IMR-90 (cell line): ENCODE measurements at regions not wholly inside any gene's neighbourhood (a gene's known extent, or its start where the extent isn't known, plus 50 kb on each side); places are given as distances from the start of the nearest gene placed in this dataset.

Experiments used
- ATAC-seq: fragments of 200-7000 bp; cut with Tn5 transposase; 2 replicates; pipeline ENCODE4 v1.9.1; 2020; ENCODE audit warnings: low read depth, mild to moderate bottlenecking, moderate library complexity
- BruUV-seq: library from RNA; stranded (reverse); fragments of 400-500 nt; replicated peaks from 2 replicates; lab custom pipeline; 2021; lab: Mats Ljungman, UMichigan
- CTCF ChIA-PET: fragments of 300-600 bp; formaldehyde crosslinking; extraction: SDS; loops from one replicate; lab custom pipeline; 2021; ENCODE audit warnings: antibody characterized with exemption; lab: Yijun Ruan, JAX
- POLR2A ChIA-PET: fragments of 300-600 bp; sonication (Branson Sonifier 250); formaldehyde crosslinking; loops from one replicate; lab custom pipeline; 2022; ENCODE audit warnings: antibody characterized with exemption; ENCODE audit not compliant: unreplicated experiment; lab: Charles Lee
- DNase-seq: peaks from one replicate; pipeline ENCODE4 v3.0.0; 2013
- H2AFZ ChIP-seq: replicated peaks from 2 replicates; pipeline ENCODE3; 2013; ENCODE audit warnings: low read length, mild to moderate bottlenecking; ENCODE audit not compliant: poor library complexity
- H2AK5ac ChIP-seq: 2 replicates; pipeline ENCODE4 v1.6.1; 2013; ENCODE audit warnings: low read depth, low read length, inconsistent platforms
- H2AK9ac ChIP-seq: replicated peaks from 2 replicates; pipeline ENCODE3; 2013; ENCODE audit warnings: mild to moderate bottlenecking, low read depth, low read length, moderate library complexity; ENCODE audit not compliant: poor library complexity
- H2BK120ac ChIP-seq: 2 replicates; pipeline ENCODE4 v1.6.1; 2013; ENCODE audit warnings: low read depth, low read length, inconsistent platforms
- H2BK15ac ChIP-seq: 3 replicates; pipeline ENCODE4 v1.6.1; 2013; ENCODE audit warnings: low read depth, low read length, inconsistent platforms
- H2BK20ac ChIP-seq: 2 replicates; pipeline ENCODE4 v1.6.1; 2013; ENCODE audit warnings: low read depth, mild to moderate bottlenecking, inconsistent platforms, low read length, moderate library complexity
- H2BK5ac ChIP-seq: 2 replicates; pipeline ENCODE4 v1.6.1; 2013; ENCODE audit warnings: mild to moderate bottlenecking, low read depth, low read length, inconsistent platforms; ENCODE audit not compliant: poor library complexity, severe bottlenecking
- H3K14ac ChIP-seq: replicated peaks from 2 replicates; pipeline ENCODE4 v1.6.1; 2013; ENCODE audit warnings: low read depth, low read length, inconsistent platforms
- H3K18ac ChIP-seq: 2 replicates; pipeline ENCODE4 v1.6.1; 2013; ENCODE audit warnings: low read depth, low read length, control low read depth
- H3K23ac ChIP-seq: 2 replicates; pipeline ENCODE4 v1.6.1; 2013; ENCODE audit warnings: low read depth, low read length, inconsistent platforms
- H3K27ac ChIP-seq: 2 replicates; pipeline ENCODE4 v1.5.1; 2013; ENCODE audit warnings: mild to moderate bottlenecking, control low read depth, low read length; ENCODE audit not compliant: insufficient read depth
- H3K27me3 ChIP-seq: 2 replicates; pipeline ENCODE4 v1.6.1; 2013; ENCODE audit warnings: low read length; ENCODE audit not compliant: control insufficient read depth, insufficient read depth
- H3K36me3 ChIP-seq: 2 replicates; pipeline ENCODE4 v1.6.1; 2013; ENCODE audit warnings: low read length, mixed read lengths; ENCODE audit not compliant: control insufficient read depth, insufficient read depth
- H3K4ac ChIP-seq: 2 replicates; pipeline ENCODE4 v1.6.1; 2013; ENCODE audit warnings: low read depth, low read length, inconsistent platforms
- H3K4me1 ChIP-seq: 2 replicates; pipeline ENCODE4 v1.6.1; 2013; ENCODE audit warnings: low read length, mixed read lengths; ENCODE audit not compliant: control insufficient read depth, insufficient read depth
- H3K4me2 ChIP-seq: 2 replicates; pipeline ENCODE4 v1.6.1; 2013; ENCODE audit warnings: low read depth, mild to moderate bottlenecking, control low read depth, low read length, moderate library complexity
- H3K4me3 ChIP-seq: 2 replicates; pipeline ENCODE4 v1.5.1; 2013; ENCODE audit warnings: low read depth, mild to moderate bottlenecking, control low read depth, low read length, moderate library complexity; ENCODE audit not compliant: insufficient read depth
- H3K56ac ChIP-seq: 2 replicates; pipeline ENCODE4 v1.6.1; 2013; ENCODE audit warnings: low read length, inconsistent platforms; ENCODE audit not compliant: insufficient read depth; ENCODE audit errors: extremely low read depth
- H3K79me1 ChIP-seq, 2 experiments: 2 replicates each; pipeline ENCODE4 v1.6.1; 2013; ENCODE audit warnings: low read length in 2 of 2, inconsistent platforms in 1 of 2, low read depth in 1 of 2
- H3K9ac ChIP-seq: 2 replicates; pipeline ENCODE4 v1.6.1; 2013; ENCODE audit warnings: low read depth, low read length, control low read depth
- H3K9me1 ChIP-seq: 2 replicates; pipeline ENCODE4 v1.6.1; 2013; ENCODE audit warnings: low read length, inconsistent platforms; ENCODE audit not compliant: insufficient read depth
- H3K9me3 ChIP-seq: 2 replicates; pipeline ENCODE4 v1.6.1; 2013; ENCODE audit warnings: low read length; ENCODE audit not compliant: control insufficient read depth, insufficient read depth
- H4K20me1 ChIP-seq: 2 replicates; pipeline ENCODE4 v1.6.1; 2013; ENCODE audit warnings: low read length, inconsistent platforms; ENCODE audit not compliant: insufficient read depth
- H4K5ac ChIP-seq: 2 replicates; pipeline ENCODE4 v1.6.1; 2013; ENCODE audit warnings: mild to moderate bottlenecking, low read depth, low read length, control low read depth
- H4K8ac ChIP-seq, 2 experiments: 2 replicates each; pipeline ENCODE4 v1.6.1; 2013; ENCODE audit warnings: low read depth in 2 of 2, low read length in 2 of 2, control low read depth in 1 of 2, inconsistent platforms in 1 of 2
- H4K91ac ChIP-seq: 2 replicates; pipeline ENCODE4 v1.6.1; 2013; ENCODE audit warnings: low read depth, low read length, inconsistent platforms; ENCODE audit not compliant: insufficient read depth
- BHLHE40 ChIP-seq: fragments of 150-350 bp; IDR thresholded peaks from 2 replicates; pipeline ENCODE4 v1.6.1; 2016; ENCODE audit warnings: mild to moderate bottlenecking, low read depth, low read length
- CEBPB ChIP-seq: IDR thresholded peaks from 2 replicates; pipeline ENCODE4 v1.6.1; 2012; ENCODE audit warnings: low read depth, low read length, improper control_type of control experiment
- CHD1 ChIP-seq: IDR thresholded peaks from 2 replicates; pipeline ENCODE4 v1.6.1; 2012; ENCODE audit warnings: low read depth, low read length, improper control_type of control experiment
- ELK1 ChIP-seq: fragments of 150-350 bp; IDR thresholded peaks from 2 replicates; pipeline ENCODE4 v1.6.1; 2016; ENCODE audit warnings: low read depth, mild to moderate bottlenecking, low read length, moderate library complexity, borderline replicate concordance
- FOS ChIP-seq: fragments of 150-350 bp; IDR thresholded peaks from 2 replicates; pipeline ENCODE4 v1.6.1; 2016; ENCODE audit warnings: low read depth, low read length
- MAFK ChIP-seq: IDR thresholded peaks from 2 replicates; pipeline ENCODE4 v1.6.1; 2012; ENCODE audit warnings: low read depth, low read length, improper control_type of control experiment
- MAZ ChIP-seq: IDR thresholded peaks from 2 replicates; pipeline ENCODE4 v1.6.1; 2012; ENCODE audit warnings: low read depth, mild to moderate bottlenecking, low read length, improper control_type of control experiment, moderate library complexity, borderline replicate concordance
- NFE2L2 ChIP-seq: fragments of 150-350 bp; IDR thresholded peaks from 2 replicates; pipeline ENCODE4 v1.6.1; 2016; ENCODE audit warnings: low read depth, mild to moderate bottlenecking, low read length
- RAD21 ChIP-seq: IDR thresholded peaks from 2 replicates; pipeline ENCODE4 v1.6.1; 2012; ENCODE audit warnings: low read length, improper control_type of control experiment
- RCOR1 ChIP-seq: IDR thresholded peaks from 2 replicates; pipeline ENCODE4 v1.6.1; 2012; ENCODE audit warnings: mild to moderate bottlenecking, low read length, improper control_type of control experiment; ENCODE audit not compliant: insufficient replicate concordance
- RFX5 ChIP-seq: IDR thresholded peaks from 2 replicates; pipeline ENCODE4 v1.8.0; 2012; ENCODE audit warnings: low read depth, mild to moderate bottlenecking, low read length, moderate library complexity
- SMC3 ChIP-seq: fragments of 150-350 bp; IDR thresholded peaks from 2 replicates; pipeline ENCODE4 v1.6.1; 2016; ENCODE audit warnings: low read depth, mild to moderate bottlenecking, antibody characterized with exemption, low read length, moderate library complexity
- dilution Hi-C: fragments of 300-500 bp; cut with HindIII; formaldehyde crosslinking; loops from one replicate; pipeline ENCODE4 v1.14.3; 2018; ENCODE audit warnings: low sequenced_read_pairs; ENCODE audit not compliant: unreplicated experiment
- in situ Hi-C: fragments of 300-500 bp; cut with MboI; formaldehyde crosslinking; loops from 3 replicates; pipeline ENCODE4 v1.14.3; 2019; ENCODE audit warnings: low sequenced_read_pairs, inconsistent platforms, mixed read lengths
- intact Hi-C: fragments of 100-400 bp; cut with micrococcal nuclease; formaldehyde crosslinking; loops from 2 replicates; pipeline ENCODE4 v1.10.0; 2022
- TF ChIP-seq, protein P1 (sequence below): fragments of 150-350 bp; IDR thresholded peaks from 2 replicates; pipeline ENCODE4 v1.6.1; 2017; ENCODE audit warnings: mild to moderate bottlenecking, antibody characterized with exemption, low read length, low read depth

DNA sequence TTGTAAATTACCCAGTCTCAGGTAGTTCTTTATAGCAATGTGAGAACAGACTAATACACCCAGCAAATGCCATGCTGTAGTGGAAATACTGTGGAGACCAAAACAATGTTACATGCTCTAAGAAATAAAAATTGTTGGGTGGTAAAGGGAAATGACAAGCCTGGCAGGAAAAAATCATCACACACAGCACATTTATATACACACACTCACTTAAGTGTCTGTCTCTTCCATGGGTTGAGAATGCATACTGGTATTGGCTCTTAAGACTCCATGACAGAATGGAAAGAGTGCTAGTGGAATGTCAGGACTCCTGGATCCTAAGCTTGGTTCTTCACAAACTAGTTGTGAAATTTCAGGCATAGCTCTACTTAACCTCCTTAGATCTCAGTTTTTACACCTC, 343.0 kb downstream of the CD83 start:
- in situ Hi-C loops (no loop called here), dilution Hi-C loops (no loop called here), intact Hi-C loops (no loop called here)
- no peak overlapping the region for H3K14ac ChIP-seq
- no peak overlapping the region for H2AFZ ChIP-seq
- TF ChIP-seq CEBPB (no peak), RAD21 (no peak), MAZ (no peak), CHD1 (no peak), BHLHE40 (no peak), FOS (no peak), RCOR1 (no peak), MAFK (no peak), NFE2L2 (no peak), ELK1 (no peak), SMC3 (no peak), RFX5 (no peak)
- TF ChIP-seq, protein P1, sequence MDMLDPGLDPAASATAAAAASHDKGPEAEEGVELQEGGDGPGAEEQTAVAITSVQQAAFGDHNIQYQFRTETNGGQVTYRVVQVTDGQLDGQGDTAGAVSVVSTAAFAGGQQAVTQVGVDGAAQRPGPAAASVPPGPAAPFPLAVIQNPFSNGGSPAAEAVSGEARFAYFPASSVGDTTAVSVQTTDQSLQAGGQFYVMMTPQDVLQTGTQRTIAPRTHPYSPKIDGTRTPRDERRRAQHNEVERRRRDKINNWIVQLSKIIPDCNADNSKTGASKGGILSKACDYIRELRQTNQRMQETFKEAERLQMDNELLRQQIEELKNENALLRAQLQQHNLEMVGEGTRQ, result no peak
- 0 out of 3 replicates have a peak overlapping the region, but pooled peaks have one; percentile 40 for H2BK15ac ChIP-seq
- no peaks in the 10 kb centered on the region for H3K79me1 ChIP-seq
- no peak overlapping the region for H3K23ac ChIP-seq
- no peaks in the 10 kb centered on the region for H3K27me3 ChIP-seq
- no peak overlapping the region for H2BK5ac ChIP-seq
- H4K91ac ChIP-seq, result no peak overlapping the region
- H3K9me1 ChIP-seq, result no peaks in the 10 kb centered on the region
- DNase-seq, result no peak
- H4K8ac ChIP-seq, result no peak overlapping the region
- no peaks in the 10 kb centered on the region; the same call in none of the 2 replicates for H3K9me3 ChIP-seq
- H3K4me3 ChIP-seq, result no peak overlapping the region
- no peaks in the 10 kb centered on the region for H4K20me1 ChIP-seq
- H3K36me3 ChIP-seq, result no peaks in the 10 kb centered on the region
- no peak overlapping the region for H3K56ac ChIP-seq
- H4K5ac ChIP-seq, result no peak overlapping the region
- 0 out of 2 replicates have a peak overlapping the region, but pooled peaks have one; percentile 36 for H2BK20ac ChIP-seq
- peaks cover 6% of the 10 kb centered on the region for H3K4me1 ChIP-seq
- BruUV-seq, result no TSS peak
- no peak overlapping the region for H3K4ac ChIP-seq
- H2BK120ac ChIP-seq, result peak overlapping the region; percentile 56; the same call in 1 of the 2 replicates
- no peak overlapping the region for H3K27ac ChIP-seq
- H3K9ac ChIP-seq, result no peak overlapping the region
- H2AK9ac ChIP-seq, result no peak overlapping the region
- ChIA-PET POLR2A (no interaction called here), CTCF (no interaction called here)
- no peak overlapping the region for H2AK5ac ChIP-seq
- no peak overlapping the region for H3K4me2 ChIP-seq
- H3K18ac ChIP-seq, result peak overlapping the region; percentile 18; the same call in 1 of the 2 replicates
- ATAC-seq, result no peak
